SJSA1 (cell line): ENCODE measurements at regions not wholly inside any gene's neighbourhood (a gene's known extent, or its start where the extent isn't known, plus 50 kb on each side); places are given as distances from the start of the nearest gene placed in this dataset.
"Not testable (repeated sequence)": the region's sequence is repeated elsewhere in the genome, so short reads cannot be mapped to it uniquely, and the experiment has no call there.

ENCODE experiments used
- DNase-seq, 2 experiments: peaks; one replicate each; pipeline ENCODE4 v3.0.0-alpha.2; 2015 to 2020; ENCODE audit warnings: low spot score in 2 of 2, low read depth in 1 of 2
- H3K27ac ChIP-seq: fragments of 250-450 bp; sonication (Bioruptor Pico); 2 replicates; pipeline ENCODE4 v1.5.1; 2020; ENCODE audit warnings: mild to moderate bottlenecking, moderate library complexity
- H3K27me3 ChIP-seq: fragments of 250-450 bp; sonication (Bioruptor Pico); replicated peaks from 2 replicates; pipeline ENCODE4 v1.5.1; 2020; ENCODE audit warnings: mild to moderate bottlenecking, moderate library complexity
- H3K36me3 ChIP-seq: fragments of 250-450 bp; sonication (Bioruptor Pico); 2 replicates; pipeline ENCODE4 v1.5.1; 2020; ENCODE audit warnings: mild to moderate bottlenecking
- H3K4me1 ChIP-seq: fragments of 250-450 bp; sonication (Bioruptor Pico); replicated peaks from 2 replicates; pipeline ENCODE4 v1.6.1; 2021; ENCODE audit warnings: mild to moderate bottlenecking
- H3K4me3 ChIP-seq: fragments of 250-450 bp; sonication (Bioruptor Pico); 2 replicates; pipeline ENCODE4 v1.5.1; 2020; ENCODE audit warnings: mild to moderate bottlenecking
- H3K9me3 ChIP-seq: fragments of 250-450 bp; sonication (Bioruptor Pico); replicated peaks from 2 replicates; pipeline ENCODE4 v1.5.1; 2020; ENCODE audit warnings: mild to moderate bottlenecking

DNA sequence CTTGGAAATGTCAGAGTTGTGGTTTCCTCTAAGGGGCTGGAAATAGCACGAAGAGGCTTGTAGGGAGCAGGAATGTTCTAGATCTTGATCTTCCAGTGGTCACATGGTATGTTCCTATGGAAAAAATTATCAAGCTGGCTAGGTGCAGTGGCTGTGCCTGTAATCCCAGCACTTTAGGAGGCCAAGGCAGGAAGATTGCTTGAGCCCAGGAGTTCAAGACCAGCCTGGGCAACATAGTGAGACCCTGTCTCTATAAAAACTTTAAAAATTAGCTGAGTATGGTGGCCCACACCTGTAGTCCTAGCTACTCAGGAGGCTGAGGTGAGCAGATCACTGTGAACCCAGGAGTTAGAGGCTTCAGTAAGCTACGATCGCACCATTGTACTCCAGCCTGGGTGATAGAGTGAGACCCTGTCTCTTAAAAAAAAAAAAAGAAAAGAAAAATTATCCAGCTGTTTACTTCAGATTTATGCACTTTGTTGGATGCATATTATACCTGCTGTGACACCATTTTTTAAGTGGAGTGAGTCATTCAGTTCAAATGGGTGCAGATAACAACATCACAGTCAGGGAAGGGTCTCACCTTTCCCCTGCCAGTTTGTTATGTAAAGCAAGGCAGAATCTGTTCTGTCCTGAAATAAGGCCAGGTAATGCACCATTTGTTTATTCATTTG lies 65.7 kb upstream of the LYRM9 start:
- Histone ChIP-seq H3K27ac (no peak overlapping the region), H3K4me3 (no peak overlapping the region), H3K9me3 (no peaks in the 10 kb centered on the region; the same call in 1 of the 2 replicates), H3K4me1 (no peaks in the 10 kb centered on the region), H3K36me3 (no peaks in the 10 kb centered on the region), H3K27me3 (peaks cover 17% of the 10 kb centered on the region)
- no peak for DNase-seq

DNA sequence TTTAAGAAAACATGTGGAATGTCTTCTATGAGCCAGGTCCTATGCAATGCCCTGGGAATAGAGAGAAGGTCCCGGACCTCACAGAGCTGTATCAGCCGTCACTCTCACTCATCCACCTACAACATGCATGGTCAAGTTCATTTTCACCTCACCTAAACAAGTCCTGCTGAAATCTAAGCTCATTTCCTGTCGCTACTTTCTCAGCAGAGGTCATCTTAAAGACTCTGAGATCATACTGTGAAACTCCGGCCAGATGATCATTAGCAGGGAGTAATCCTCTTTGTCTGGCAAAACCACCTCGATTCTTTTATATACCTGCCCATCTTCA lies 66.2 kb upstream of the LYRM9 start:
- no peak for DNase-seq

DNA sequence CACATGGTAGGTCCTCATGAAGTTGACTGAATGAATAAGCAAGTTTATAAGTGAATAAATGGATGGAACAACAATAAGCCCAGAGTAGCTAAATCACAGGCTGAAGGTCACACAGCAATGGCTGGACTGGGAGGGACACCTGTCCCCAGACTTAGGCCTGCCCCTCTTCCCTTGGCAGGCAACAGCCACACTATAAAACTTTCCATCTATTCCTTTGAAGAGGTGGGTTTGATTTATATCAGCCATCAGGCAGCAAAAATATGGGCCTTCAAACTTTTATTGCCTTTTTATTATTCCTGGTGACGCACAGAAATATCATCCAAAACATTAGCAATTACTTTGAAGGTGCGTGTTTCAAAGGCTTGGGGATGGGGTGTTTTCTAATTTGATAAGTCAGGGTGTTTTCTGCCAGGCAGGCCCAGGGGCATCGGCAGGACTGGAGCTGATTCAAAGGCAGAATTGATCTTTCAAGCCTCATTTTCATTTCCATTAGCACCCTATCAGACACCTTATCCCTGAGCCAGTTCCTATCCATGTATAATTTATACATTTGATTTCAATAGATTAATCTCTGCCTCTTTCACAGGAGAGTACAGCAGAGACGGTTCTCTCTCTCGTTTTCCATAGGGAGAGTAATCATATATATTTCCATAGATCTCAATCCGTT lies 67.2 kb upstream of the LYRM9 start:
- Histone ChIP-seq H3K27ac (no peak overlapping the region), H3K27me3 (0 out of 2 replicates have a peak, but pooled peaks cover 8% of the 10 kb centered on the region), H3K4me3 (no peak overlapping the region), H3K9me3 (no peaks in the 10 kb centered on the region; the same call in 1 of the 2 replicates), H3K4me1 (no peaks in the 10 kb centered on the region), H3K36me3 (no peaks in the 10 kb centered on the region)
- no peak for DNase-seq

More for the DNA sequence above, 66.2 kb upstream of the LYRM9 start:
- Histone ChIP-seq H3K4me1 (no peaks in the 10 kb centered on the region), H3K27ac (no peak overlapping the region), H3K9me3 (no peaks in the 10 kb centered on the region; the same call in 1 of the 2 replicates), H3K27me3 (peaks cover 12% of the 10 kb centered on the region), H3K36me3 (no peaks in the 10 kb centered on the region), H3K4me3 (no peak overlapping the region)

DNA sequence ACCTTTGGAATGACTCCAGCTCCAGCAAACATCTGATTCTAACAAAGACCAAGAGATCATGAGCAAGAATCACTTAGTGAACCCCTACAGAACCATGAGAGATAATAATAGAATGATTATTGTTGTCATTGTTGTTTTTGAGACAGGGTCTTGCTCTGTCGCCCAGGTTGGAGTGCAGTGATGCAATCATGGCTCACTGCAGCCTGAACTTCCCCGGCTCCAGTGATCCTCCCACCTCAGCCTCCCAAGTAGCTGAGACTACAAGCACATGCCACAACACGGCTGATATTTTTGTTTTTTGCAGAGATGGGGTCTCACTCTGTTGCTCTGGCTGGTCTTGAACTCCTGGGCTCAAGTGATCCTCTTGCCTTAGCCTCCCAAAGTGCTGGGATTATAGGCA lies 69.4 kb upstream of the LYRM9 start:
- H3K27me3 ChIP-seq, H3K9me3 ChIP-seq, DNase-seq, H3K4me3 ChIP-seq, H3K4me1 ChIP-seq, H3K36me3 ChIP-seq, H3K27ac ChIP-seq: not testable (repeated sequence)

DNA sequence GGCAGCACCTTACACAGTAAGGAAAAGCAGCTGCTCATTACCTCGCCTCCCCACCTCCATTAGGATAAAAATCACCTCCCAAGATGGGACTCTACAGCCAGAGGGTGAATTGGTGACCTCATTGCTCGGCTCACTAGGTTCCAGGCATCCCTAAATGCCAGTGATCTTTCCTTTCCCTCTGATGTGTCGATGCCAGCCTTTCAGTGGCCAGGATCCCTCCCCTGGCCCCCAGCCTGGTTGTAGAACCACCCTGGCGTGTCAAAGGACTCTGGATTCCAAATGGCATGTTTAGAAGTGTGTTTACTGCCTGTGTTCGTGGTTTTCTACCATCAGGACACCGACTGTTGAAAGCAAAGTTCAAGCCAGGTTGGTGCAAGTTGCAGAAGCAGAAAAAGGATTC lies 72.1 kb upstream of the LYRM9 start:
- Histone ChIP-seq H3K4me3 (no peak overlapping the region), H3K9me3 (no peaks in the 10 kb centered on the region), H3K27me3 (0 out of 2 replicates have a peak, but pooled peaks cover 2% of the 10 kb centered on the region), H3K4me1 (no peaks in the 10 kb centered on the region), H3K36me3 (no peaks in the 10 kb centered on the region), H3K27ac (no peak overlapping the region)
- no peak for DNase-seq

DNA sequence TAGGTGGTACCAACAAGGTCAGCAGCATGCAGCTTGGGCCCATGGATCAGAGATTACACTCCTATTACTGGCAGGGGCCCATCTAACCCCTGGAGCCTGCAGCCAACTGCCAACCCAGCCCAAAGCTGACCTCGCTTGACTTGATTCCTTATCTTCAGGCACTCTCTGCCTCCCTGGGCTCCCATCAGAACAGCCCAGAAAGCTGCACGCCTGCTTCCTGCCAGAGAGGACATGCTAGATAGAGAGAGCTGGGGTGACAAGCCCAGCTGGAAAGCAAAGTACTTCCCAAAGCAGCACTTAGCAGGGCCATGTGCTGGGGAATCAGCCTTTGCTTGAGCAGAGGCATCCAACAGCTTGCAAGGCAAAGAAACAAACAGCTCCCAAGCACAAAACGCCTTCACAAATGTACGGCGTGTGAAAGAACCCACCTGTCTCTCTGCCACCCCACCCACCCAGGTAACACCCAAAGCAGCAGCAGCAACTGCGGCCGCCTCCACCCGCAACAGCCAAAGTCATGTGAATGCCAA lies 74.2 kb upstream of the NLK start:
- H3K36me3 ChIP-seq, result no peaks in the 10 kb centered on the region
- no peak overlapping the region for H3K27ac ChIP-seq
- no peak for DNase-seq
- H3K4me3 ChIP-seq, result no peak overlapping the region
- no peaks in the 10 kb centered on the region for H3K9me3 ChIP-seq
- H3K27me3 ChIP-seq, result no peaks in the 10 kb centered on the region
- H3K4me1 ChIP-seq, result no peaks in the 10 kb centered on the region

DNA sequence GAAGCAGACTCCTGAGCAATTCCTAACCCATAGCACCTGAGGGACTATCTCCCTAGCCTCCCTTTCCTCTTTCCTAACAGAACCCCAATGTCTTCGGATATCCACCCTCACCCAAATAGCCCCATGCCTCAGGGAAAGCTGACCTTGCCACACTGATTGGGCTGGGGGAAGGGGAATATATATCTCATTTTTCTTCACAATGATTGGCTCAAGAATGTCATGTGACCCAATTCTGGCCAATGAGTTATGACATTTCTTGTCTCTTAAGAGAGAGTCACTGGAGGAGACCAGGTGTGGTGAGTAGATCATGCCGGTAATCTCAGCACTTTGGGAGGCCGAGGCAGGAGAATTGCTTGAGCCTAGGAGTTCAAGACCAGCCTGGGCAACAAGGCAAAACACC lies 71.9 kb upstream of the NLK start:
- Histone ChIP-seq H3K27ac (no peak overlapping the region), H3K27me3 (no peaks in the 10 kb centered on the region), H3K4me3 (no peak overlapping the region), H3K4me1 (no peaks in the 10 kb centered on the region), H3K9me3 (no peaks in the 10 kb centered on the region), H3K36me3 (no peaks in the 10 kb centered on the region)
- DNase-seq, result no peak

DNA sequence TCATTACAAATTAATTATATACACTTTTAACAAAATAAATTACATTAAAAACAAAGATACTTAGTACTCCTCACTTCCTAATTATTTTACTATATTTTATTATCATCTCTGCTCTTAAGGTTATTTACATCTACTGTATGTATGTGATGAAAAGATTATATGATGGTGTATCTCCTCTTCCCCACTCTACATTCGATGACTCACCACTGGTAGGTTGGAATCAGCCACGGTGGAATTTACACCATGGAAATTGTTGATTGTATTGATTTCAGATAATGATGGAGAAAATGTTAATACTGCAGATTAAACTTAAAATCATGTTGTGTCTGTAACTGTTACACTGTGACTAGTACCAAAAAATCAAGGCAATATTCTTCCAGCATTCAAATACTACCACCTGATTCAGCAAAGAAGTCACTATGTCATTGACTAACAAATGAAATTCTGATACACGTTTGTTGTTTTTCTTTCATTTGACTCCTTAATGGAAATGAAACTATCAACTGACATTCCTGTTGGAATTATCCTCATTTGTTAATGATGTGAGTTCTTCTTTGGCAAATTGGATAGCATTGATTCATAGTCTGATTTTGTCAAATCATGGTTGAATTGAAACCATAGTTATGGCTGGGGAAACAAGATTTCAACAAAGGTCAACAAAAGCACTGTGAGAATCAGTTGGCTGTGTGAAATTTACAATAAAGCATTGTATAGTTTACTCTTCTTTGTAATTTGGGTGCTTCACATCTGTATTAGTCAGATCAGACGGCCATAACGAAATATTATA lies 69.0 kb upstream of the NLK start:
- Histone ChIP-seq H3K4me3 (no peak overlapping the region), H3K4me1 (no peaks in the 10 kb centered on the region), H3K27ac (no peak overlapping the region), H3K27me3 (no peaks in the 10 kb centered on the region), H3K9me3 (no peaks in the 10 kb centered on the region), H3K36me3 (no peaks in the 10 kb centered on the region)
- no peak for DNase-seq

DNA sequence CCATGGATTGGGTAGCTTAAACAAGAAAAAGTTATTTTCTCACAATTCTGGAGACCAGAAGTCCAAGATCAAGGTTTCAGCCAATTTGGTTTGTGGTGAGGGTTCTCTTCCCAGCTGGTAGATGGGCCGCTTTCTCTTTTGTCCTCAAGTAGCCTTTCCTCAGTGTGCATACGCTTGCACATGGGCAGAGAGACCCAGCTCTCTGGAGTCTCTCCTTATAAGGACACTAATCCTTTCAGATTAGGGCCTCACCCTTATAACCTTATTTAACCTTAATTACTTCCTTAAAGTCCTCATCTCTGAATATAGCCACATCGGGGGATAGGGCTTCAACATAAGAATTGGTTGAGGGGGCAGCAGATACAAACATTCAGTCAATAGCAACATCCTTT lies 68.4 kb upstream of the NLK start:
- H3K36me3 ChIP-seq, result no peaks in the 10 kb centered on the region

DNA sequence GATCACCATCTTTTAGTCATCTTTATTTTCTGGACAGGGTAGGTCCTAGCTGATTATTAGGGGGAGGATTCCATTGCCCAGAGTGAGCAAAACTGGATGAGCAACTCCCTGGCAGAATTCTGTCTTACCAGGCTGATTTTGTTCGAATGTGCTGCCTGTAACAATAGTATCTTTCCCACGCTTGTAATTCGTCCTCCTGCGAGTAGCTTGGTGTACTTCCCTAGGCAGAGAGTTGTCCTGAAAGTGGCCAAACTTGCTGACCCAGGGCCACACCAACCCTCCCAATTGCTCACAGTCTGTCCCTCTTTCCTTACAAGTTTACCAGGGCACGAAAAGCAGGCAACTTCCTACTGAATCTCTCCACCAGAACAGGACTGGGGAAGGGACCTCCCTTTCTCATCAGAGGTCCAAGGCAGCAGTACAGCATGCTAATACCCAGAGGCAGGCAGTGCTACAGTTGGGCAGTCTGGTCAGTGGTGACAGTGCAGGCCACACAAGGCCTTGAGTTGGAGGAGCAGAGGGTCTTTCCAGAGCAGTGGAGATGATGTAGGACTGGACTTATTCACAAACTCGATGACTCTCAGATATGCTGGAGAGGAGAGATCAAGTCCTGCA lies 67.8 kb upstream of the NLK start:
- no peak for DNase-seq
- H3K4me1 ChIP-seq, result no peaks in the 10 kb centered on the region
- no peak overlapping the region for H3K27ac ChIP-seq
- H3K36me3 ChIP-seq, result no peaks in the 10 kb centered on the region
- no peaks in the 10 kb centered on the region for H3K9me3 ChIP-seq
- no peak overlapping the region for H3K4me3 ChIP-seq
- no peaks in the 10 kb centered on the region for H3K27me3 ChIP-seq

More for the DNA sequence above, 68.4 kb upstream of the NLK start:
- Histone ChIP-seq H3K27ac (no peak overlapping the region), H3K9me3 (no peaks in the 10 kb centered on the region), H3K4me3 (no peak overlapping the region), H3K27me3 (no peaks in the 10 kb centered on the region), H3K4me1 (no peaks in the 10 kb centered on the region)
- no peak for DNase-seq

DNA sequence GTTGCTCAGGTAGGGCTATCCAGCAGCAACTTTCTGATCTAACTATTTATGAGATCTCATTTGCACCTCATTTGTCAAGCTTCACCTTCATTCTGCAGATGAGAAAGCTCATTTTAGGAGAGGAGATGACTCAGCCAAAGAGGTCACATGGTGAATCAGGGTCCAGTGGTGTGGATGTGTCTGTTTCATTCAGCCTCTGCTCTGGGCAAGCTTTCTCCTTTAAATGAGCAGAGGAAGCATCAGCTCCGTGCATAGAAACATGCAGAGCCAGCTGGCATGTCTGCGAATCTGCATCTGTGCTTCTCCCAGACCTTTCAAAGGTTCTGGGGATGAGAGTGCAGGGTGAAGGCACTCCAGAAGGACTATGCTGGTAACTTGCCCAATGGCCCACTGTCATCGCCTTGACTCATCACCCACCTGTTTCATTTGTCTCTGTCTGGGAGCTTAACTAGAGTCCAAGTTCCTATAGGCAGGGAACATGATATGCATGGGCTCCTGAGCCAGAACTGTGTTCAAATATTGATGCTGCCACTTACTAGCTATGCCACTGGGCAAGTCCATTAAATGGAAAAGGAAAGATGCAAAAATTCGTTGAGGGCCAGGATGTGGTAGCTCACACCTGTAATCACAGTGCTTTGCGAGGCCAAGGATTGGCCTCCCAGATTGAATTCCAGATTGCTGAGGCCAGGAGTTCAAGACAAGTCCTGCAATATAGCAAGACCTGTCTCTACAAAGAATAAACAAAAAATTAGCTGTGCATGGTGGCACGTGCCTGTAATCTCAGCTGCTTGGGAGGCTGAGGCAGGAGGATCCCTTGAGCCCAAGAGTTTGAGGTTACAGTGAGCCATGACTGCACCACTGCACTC lies 67.1 kb upstream of the NLK start:
- DNase-seq, result no peak
- H3K4me3 ChIP-seq, result no peak overlapping the region
- H3K36me3 ChIP-seq, result no peaks in the 10 kb centered on the region
- no peaks in the 10 kb centered on the region for H3K9me3 ChIP-seq
- no peak overlapping the region for H3K27ac ChIP-seq
- peaks cover 5% of the 10 kb centered on the region for H3K4me1 ChIP-seq
- no peaks in the 10 kb centered on the region for H3K27me3 ChIP-seq

DNA sequence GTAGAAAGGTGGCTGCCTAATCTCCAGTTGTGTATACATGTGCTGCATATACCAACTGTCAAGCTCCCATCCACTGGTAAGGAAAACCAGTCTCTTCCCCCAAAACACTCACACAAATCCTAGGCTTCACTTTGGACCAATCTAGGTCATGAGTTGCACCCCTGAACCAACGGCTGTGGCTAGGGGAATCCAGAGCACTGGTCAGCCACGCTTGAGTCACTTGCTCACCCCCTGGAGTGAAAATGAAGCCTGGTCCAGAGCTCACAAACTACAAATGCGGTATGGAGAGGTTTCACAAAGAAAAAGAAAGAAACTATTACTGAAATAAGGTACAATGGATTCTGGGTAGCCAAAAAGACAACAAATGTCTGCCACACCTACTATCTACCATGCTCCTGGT lies 66.1 kb upstream of the NLK start:
- H3K4me3 ChIP-seq, result no peak overlapping the region
- H3K4me1 ChIP-seq, result peaks cover 6% of the 10 kb centered on the region
- DNase-seq, result no peak

More for the DNA sequence above, 66.1 kb upstream of the NLK start:
- Histone ChIP-seq H3K9me3 (no peaks in the 10 kb centered on the region), H3K27me3 (no peaks in the 10 kb centered on the region), H3K36me3 (no peaks in the 10 kb centered on the region), H3K27ac (no peak overlapping the region)
